ENCODE measurements at regions not wholly inside any gene's neighbourhood (a gene's known extent, or its start where the extent isn't known, plus 50 kb on each side); places are given as distances from the start of the nearest gene placed in this dataset.

GRCh38 chr9:1619915-1620710, 395.0 kb upstream of the SMARCA2 start:
- H3K36me3 ChIP-seq (ENCODE audit: control insufficient read depth in 2 of 2, extremely low read depth in 1 of 2, insufficient read depth in 2 of 2, low read length in 2 of 2), result no peaks in the 10 kb centered on the region
- H3K4me1 ChIP-seq (ENCODE audit: control insufficient read depth, extremely low read depth, insufficient read depth, low read length), result no peaks in the 10 kb centered on the region
- H2AFZ ChIP-seq (ENCODE audit: control insufficient read depth, low read length), result no peak overlapping the region
- no peak overlapping the region for H3K4me3 ChIP-seq (ENCODE audit: control insufficient read depth in 2 of 3, extremely low read depth in 1 of 3, insufficient read depth in 2 of 3, low read depth in 1 of 3, low read length in 3 of 3)
- no peak overlapping the region for H3K4me2 ChIP-seq (ENCODE audit: control insufficient read depth, extremely low read depth, insufficient read depth, low read depth, low read length)
- no peak overlapping the region for H3K9ac ChIP-seq (ENCODE audit: control insufficient read depth, extremely low read depth, insufficient read depth, low read length)
- DNase-seq (ENCODE audit: low read depth, low spot score) (no peak), FAIRE-seq (peak; percentile 70)
- H4K20me1 ChIP-seq (ENCODE audit: control insufficient read depth, extremely low read depth, insufficient read depth, low read length), result no peaks in the 10 kb centered on the region
- H3K79me2 ChIP-seq (ENCODE audit: control insufficient read depth, insufficient read depth, low read length), result no peaks in the 10 kb centered on the region
- no peaks in the 10 kb centered on the region for H3K9me1 ChIP-seq (ENCODE audit: control insufficient read depth, extremely low read depth, insufficient read depth, low read length)
- H3K27me3 ChIP-seq (ENCODE audit: control insufficient read depth, extremely low read depth, insufficient read depth, low read length), result no peaks in the 10 kb centered on the region
- H3K9me3 ChIP-seq (ENCODE audit: control insufficient read depth, low read depth, low read length), result no peaks in the 10 kb centered on the region
- dilution Hi-C loops (cut with MboI; ENCODE audit: extremely low pct_ligation_motif_present, low sequenced_read_pairs), result no loop called here
- H3K27ac ChIP-seq (ENCODE audit: control insufficient read depth, insufficient read depth, low read length), result no peak overlapping the region
- no peak for TF ChIP-seq EZH2 (IDR thresholded peaks at IDR 0.05; ENCODE audit: low read length)
- TF ChIP-seq CTCF (optimal IDR thresholded peaks at IDR 0.05 in 1 of 3, IDR thresholded peaks at IDR 0.05 in 1 of 3, conservative IDR thresholded peaks at IDR 0.05 in 1 of 3; ENCODE audit: extremely low read depth in 1 of 3, insufficient read depth in 2 of 3, low read length in 3 of 3), result peak in 2 of 3 experiments; percentile 34 to 47

- TF ChIP-seq CTCF (optimal IDR thresholded peaks at IDR 0.05 in 1 of 3, IDR thresholded peaks at IDR 0.05 in 1 of 3, conservative IDR thresholded peaks at IDR 0.05 in 1 of 3; ENCODE audit: extremely low read depth in 1 of 3, insufficient read depth in 2 of 3, low read length in 3 of 3), result no peak
- dilution Hi-C loops (cut with MboI; ENCODE audit: extremely low pct_ligation_motif_present, low sequenced_read_pairs), result no loop called here
- H3K27ac ChIP-seq (ENCODE audit: control insufficient read depth, insufficient read depth, low read length), result no peak overlapping the region
- no peak for DNase-seq (ENCODE audit: low read depth, low spot score)
- H3K79me2 ChIP-seq (ENCODE audit: control insufficient read depth, insufficient read depth, low read length), result no peaks in the 10 kb centered on the region
- no peaks in the 10 kb centered on the region for H3K36me3 ChIP-seq (ENCODE audit: control insufficient read depth in 2 of 2, extremely low read depth in 1 of 2, insufficient read depth in 2 of 2, low read length in 2 of 2)
- H3K9ac ChIP-seq (ENCODE audit: control insufficient read depth, extremely low read depth, insufficient read depth, low read length), result no peak overlapping the region
- H3K4me2 ChIP-seq (ENCODE audit: control insufficient read depth, extremely low read depth, insufficient read depth, low read depth, low read length), result no peak overlapping the region
- H4K20me1 ChIP-seq (ENCODE audit: control insufficient read depth, extremely low read depth, insufficient read depth, low read length), result no peaks in the 10 kb centered on the region
- no peak overlapping the region for H3K4me3 ChIP-seq (ENCODE audit: control insufficient read depth in 2 of 3, extremely low read depth in 1 of 3, insufficient read depth in 2 of 3, low read depth in 1 of 3, low read length in 3 of 3)
- no peak overlapping the region for H2AFZ ChIP-seq (ENCODE audit: control insufficient read depth, low read length)
- H3K27me3 ChIP-seq (ENCODE audit: control insufficient read depth, extremely low read depth, insufficient read depth, low read length), result no peaks in the 10 kb centered on the region
- H3K4me1 ChIP-seq (ENCODE audit: control insufficient read depth, extremely low read depth, insufficient read depth, low read length), result peaks cover 2% of the 10 kb centered on the region
- no peak for FAIRE-seq
- no peaks in the 10 kb centered on the region for H3K9me1 ChIP-seq (ENCODE audit: control insufficient read depth, extremely low read depth, insufficient read depth, low read length)
- H3K9me3 ChIP-seq (ENCODE audit: control insufficient read depth, low read depth, low read length), result no peaks in the 10 kb centered on the region
Observed at GRCh38 chr9:1637401-1637800, 377.7 kb upstream of the SMARCA2 start.
